AG04449 (cell line): ENCODE measurements at regions not wholly inside any gene's neighbourhood (a gene's known extent, or its start where the extent isn't known, plus 50 kb on each side); places are given as distances from the start of the nearest gene placed in this dataset.

Experiments
- CTCF ChIA-PET: fragments of 350-600 bp; formaldehyde crosslinking; extraction: SDS; loops from one replicate; lab custom pipeline; 2021; ENCODE audit warnings: antibody characterized with exemption; lab: Yijun Ruan, JAX
- POLR2A ChIA-PET: fragments of 400-600, 350-600 bp; formaldehyde crosslinking; extraction: SDS; loops from one replicate; lab custom pipeline; 2020; ENCODE audit warnings: antibody characterized with exemption, inconsistent platforms; lab: Yijun Ruan, JAX
- DNase-seq: peaks from one replicate; pipeline ENCODE4 v3.0.0-alpha.2; 2010; ENCODE audit warnings: low read depth, low spot score
- H3K4me3 ChIP-seq: 2 replicates; pipeline ENCODE4 v1.5.1; 2011; ENCODE audit warnings: low read depth, mild to moderate bottlenecking, control low read depth, low read length
- CTCF ChIP-seq: IDR thresholded peaks from one replicate; pipeline ENCODE4 v1.5.1; 2011; ENCODE audit warnings: mild to moderate bottlenecking, moderate library complexity, low read length, control low read depth, inconsistent platforms; ENCODE audit not compliant: insufficient read depth; ENCODE audit errors: missing control alignments

- no peak for DNase-seq
- no peak overlapping the region for H3K4me3 ChIP-seq
- POLR2A ChIA-PET = no interaction called here
- CTCF ChIA-PET = interaction anchor here (0.9 to 2.9 kb wide), 5 partner anchors 9 to 151 kb away, joined by 3 to 14 read pairs (median 4); no protein-coding TSS in a partner anchor
- TF ChIP-seq CTCF = no peak
Measured at GRCh38 chrX:109862433-109862832, 129.4 kb upstream of the ACSL4 start.

GRCh38 chrX:109863811-109864210 is 130.8 kb upstream of the ACSL4 start:
- H3K4me3 ChIP-seq = no peak overlapping the region
- no peak for DNase-seq
- no peak for TF ChIP-seq CTCF
- CTCF ChIA-PET = interaction anchor here (0.9 to 2.9 kb wide), 6 partner anchors 8 to 378 kb away, joined by 3 to 14 read pairs (median 3); no protein-coding TSS in a partner anchor
- POLR2A ChIA-PET = no interaction called here

GRCh38 chrX:109871121-109871888 is 131.6 kb upstream of the TMEM164 start:
- DNase-seq = no peak
- no peak overlapping the region for H3K4me3 ChIP-seq
- no peak for TF ChIP-seq CTCF
- POLR2A ChIA-PET = interaction anchor here (0.5 kb wide), 1 partner anchor 9 kb away, joined by 3 read pairs; no protein-coding TSS in a partner anchor
- CTCF ChIA-PET = interaction anchor here (0.9 to 2.7 kb wide), 10 partner anchors 8 to 386 kb away, joined by 3 to 22 read pairs (median 6); no protein-coding TSS in a partner anchor

- ChIA-PET POLR2A (no interaction called here), CTCF (interaction anchor here (0.9 to 2.7 kb wide), 6 partner anchors 8 to 159 kb away, joined by 3 to 22 read pairs (median 6); no protein-coding TSS in a partner anchor)
- H3K4me3 ChIP-seq = no peak overlapping the region
- no peak for DNase-seq
- no peak for TF ChIP-seq CTCF
Measured at GRCh38 chrX:109872021-109872732, 130.7 kb upstream of the TMEM164 start.

- CTCF ChIA-PET = interaction anchor here (0.8 to 1.1 kb wide), 2 partner anchors 18 to 160 kb away, joined by 3 read pairs; no protein-coding TSS in a partner anchor
Measured at GRCh38 chrX:109873574-109873973, 129.3 kb upstream of the TMEM164 start.

More at GRCh38 chrX:109873574-109873973, 129.3 kb upstream of the TMEM164 start:
- no peak overlapping the region for H3K4me3 ChIP-seq
- POLR2A ChIA-PET = no interaction called here
- DNase-seq = no peak
- no peak for TF ChIP-seq CTCF
